GM19238 (cell line): ENCODE measurements at regions not wholly inside any gene's neighbourhood (a gene's known extent, or its start where the extent isn't known, plus 50 kb on each side); places are given as distances from the start of the nearest gene placed in this dataset.
"Not testable (repeated sequence)": the region's sequence is repeated elsewhere in the genome, so short reads cannot be mapped to it uniquely, and the experiment has no call there.

Source experiments
- DNase-seq: peaks from one replicate; pipeline ENCODE4 v3.0.0; 2011; ENCODE audit warnings: low spot score; ENCODE audit not compliant: insufficient read length

GRCh38 chr12:127942981-127943380 is 324.0 kb upstream of the TMEM132C start:
- no peak for DNase-seq

- no peak for DNase-seq
Measured at GRCh38 chr12:127943481-127944210, 323.3 kb upstream of the TMEM132C start.

- no peak for DNase-seq
Measured at GRCh38 chr12:127944211-127944899, 322.6 kb upstream of the TMEM132C start.

GRCh38 chr12:127957001-127957660 is 309.8 kb upstream of the TMEM132C start:
- DNase-seq: no peak

GRCh38 chr12:127962303-127962702 is 304.7 kb upstream of the TMEM132C start:
- DNase-seq: no peak

GRCh38 chr12:127963933-127964332 is 303.0 kb upstream of the TMEM132C start:
- no peak for DNase-seq

- DNase-seq: no peak
Measured at GRCh38 chr12:127964717-127965116, 302.3 kb upstream of the TMEM132C start.

GRCh38 chr12:127966331-127966730 is 300.6 kb upstream of the TMEM132C start:
- no peak for DNase-seq

- no peak for DNase-seq
Measured at GRCh38 chr12:127970491-127970890, 296.5 kb upstream of the TMEM132C start.

GRCh38 chr12:127980585-127980984 is 286.4 kb upstream of the TMEM132C start:
- DNase-seq: no peak

- DNase-seq: no peak
Measured at GRCh38 chr12:127981875-127982274, 285.1 kb upstream of the TMEM132C start.

GRCh38 chr12:127983213-127983791 is 283.7 kb upstream of the TMEM132C start:
- not testable (repeated sequence) for DNase-seq

GRCh38 chr12:127984386-127985055 is 282.4 kb upstream of the TMEM132C start:
- DNase-seq: no peak

- DNase-seq: no peak
Measured at GRCh38 chr12:127987199-127987901, 279.6 kb upstream of the TMEM132C start.

GRCh38 chr12:127991485-127991884 is 275.5 kb upstream of the TMEM132C start:
- no peak for DNase-seq

- no peak for DNase-seq
Measured at GRCh38 chr12:127998988-127999387, 268.0 kb upstream of the TMEM132C start.

- DNase-seq: no peak
Measured at GRCh38 chr12:128004383-128004938, 262.5 kb upstream of the TMEM132C start.

GRCh38 chr12:128007250-128007649 is 259.7 kb upstream of the TMEM132C start:
- DNase-seq: no peak

- no peak for DNase-seq
Measured at GRCh38 chr12:128008341-128008740, 258.6 kb upstream of the TMEM132C start.

- no peak for DNase-seq
Measured at GRCh38 chr12:128009108-128009507, 257.9 kb upstream of the TMEM132C start.

- no peak for DNase-seq
Measured at GRCh38 chr12:128012110-128012509, 254.9 kb upstream of the TMEM132C start.
